ENCODE measurements at regions not wholly inside any gene's neighbourhood (a gene's known extent, or its start where the extent isn't known, plus 50 kb on each side); places are given as distances from the start of the nearest gene placed in this dataset.
"Not testable (repeated sequence)": the region's sequence is repeated elsewhere in the genome, so short reads cannot be mapped to it uniquely, and the experiment has no call there.

DNA sequence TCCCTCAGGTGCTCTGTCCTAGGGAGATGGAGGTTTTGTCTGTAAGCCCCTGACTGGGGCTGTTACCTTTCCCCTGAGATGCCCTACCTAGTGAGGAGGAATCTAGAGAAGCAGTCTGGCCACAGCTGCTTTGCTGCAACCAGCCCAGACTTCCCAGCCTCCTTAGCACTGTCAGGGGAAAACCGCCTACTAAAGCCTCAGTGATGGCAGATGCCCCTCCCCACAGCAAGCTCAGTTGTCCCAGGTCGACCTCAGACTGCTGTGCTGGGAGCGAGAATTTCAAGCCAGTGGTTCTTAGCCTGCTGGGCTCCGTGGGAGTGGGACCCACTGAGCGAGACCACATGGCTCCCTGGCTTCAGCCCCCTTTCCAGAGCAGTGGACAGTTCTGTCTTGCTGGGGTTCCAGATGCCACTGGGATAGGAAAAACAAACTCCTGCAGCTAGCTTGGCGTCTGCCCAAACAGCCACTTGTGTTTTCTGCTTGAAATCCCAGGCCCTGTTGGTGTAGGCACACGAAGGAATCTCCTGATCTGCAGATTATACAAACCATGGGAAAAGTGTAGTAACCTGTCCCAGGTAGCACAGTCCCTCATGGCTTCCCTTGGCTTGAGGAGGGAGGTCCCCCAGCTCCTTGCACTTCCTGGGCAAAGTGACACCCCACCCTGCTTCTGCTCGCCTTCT, 146.4 kb upstream of the PROKR2 start:
- in situ Hi-C loops (cut with MboI; ENCODE audit: low pct_unique_long_range_greater_than_20kb, low sequenced_read_pairs, unreplicated experiment) = no loop called here
- no peak for DNase-seq (ENCODE audit: low spot score)
- TF ChIP-seq, protein P1, sequence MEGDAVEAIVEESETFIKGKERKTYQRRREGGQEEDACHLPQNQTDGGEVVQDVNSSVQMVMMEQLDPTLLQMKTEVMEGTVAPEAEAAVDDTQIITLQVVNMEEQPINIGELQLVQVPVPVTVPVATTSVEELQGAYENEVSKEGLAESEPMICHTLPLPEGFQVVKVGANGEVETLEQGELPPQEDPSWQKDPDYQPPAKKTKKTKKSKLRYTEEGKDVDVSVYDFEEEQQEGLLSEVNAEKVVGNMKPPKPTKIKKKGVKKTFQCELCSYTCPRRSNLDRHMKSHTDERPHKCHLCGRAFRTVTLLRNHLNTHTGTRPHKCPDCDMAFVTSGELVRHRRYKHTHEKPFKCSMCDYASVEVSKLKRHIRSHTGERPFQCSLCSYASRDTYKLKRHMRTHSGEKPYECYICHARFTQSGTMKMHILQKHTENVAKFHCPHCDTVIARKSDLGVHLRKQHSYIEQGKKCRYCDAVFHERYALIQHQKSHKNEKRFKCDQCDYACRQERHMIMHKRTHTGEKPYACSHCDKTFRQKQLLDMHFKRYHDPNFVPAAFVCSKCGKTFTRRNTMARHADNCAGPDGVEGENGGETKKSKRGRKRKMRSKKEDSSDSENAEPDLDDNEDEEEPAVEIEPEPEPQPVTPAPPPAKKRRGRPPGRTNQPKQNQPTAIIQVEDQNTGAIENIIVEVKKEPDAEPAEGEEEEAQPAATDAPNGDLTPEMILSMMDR (IDR thresholded peaks at IDR 0.05; ENCODE audit: extremely low read depth, insufficient read depth, missing control alignments) = no peak

DNA sequence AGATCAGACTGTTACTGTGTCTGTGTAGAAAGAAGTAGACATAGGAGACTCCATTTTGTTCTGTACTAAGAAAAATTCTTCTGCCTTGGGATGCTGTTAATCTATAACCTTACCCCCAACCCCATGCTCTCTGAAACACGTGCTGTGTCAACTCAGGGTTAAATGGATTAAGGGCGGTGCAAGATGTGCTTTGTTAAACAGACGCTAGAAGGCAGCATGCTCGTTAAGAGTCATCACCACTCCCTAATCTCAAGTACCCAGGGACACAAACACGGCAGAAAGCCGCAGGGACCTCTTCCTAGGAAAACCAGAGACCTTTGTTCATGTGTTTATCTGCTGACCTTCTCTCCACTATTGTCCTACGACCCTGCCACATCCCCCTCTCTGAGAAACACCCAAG, 137.0 kb upstream of the PROKR2 start:
- in situ Hi-C loops (cut with MboI; ENCODE audit: low pct_unique_long_range_greater_than_20kb, low sequenced_read_pairs, unreplicated experiment); DNase-seq (ENCODE audit: low spot score): not testable (repeated sequence)

DNA sequence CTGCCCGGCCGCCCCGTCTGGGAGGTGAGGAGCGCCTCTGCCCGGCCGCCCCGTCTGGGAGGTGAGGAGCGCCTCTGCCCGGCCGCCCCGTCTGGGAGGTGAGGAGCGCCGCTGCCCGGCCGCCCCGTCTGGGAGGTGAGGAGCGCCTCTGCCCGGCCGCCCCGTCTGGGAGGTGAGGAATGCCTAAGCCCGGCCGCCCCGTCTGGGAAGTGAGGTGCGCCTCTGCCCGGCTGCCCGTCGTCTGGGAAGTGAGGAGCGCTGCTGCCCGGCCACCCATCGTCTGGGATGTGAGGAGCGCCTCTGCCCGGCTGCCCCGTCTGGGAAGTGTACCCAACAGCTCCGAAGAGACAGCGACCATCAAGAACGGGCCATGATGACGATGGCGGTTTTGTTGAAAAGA, 136.6 kb upstream of the PROKR2 start:
- in situ Hi-C loops (cut with MboI; ENCODE audit: low pct_unique_long_range_greater_than_20kb, low sequenced_read_pairs, unreplicated experiment); DNase-seq (ENCODE audit: low spot score): not testable (repeated sequence)

DNA sequence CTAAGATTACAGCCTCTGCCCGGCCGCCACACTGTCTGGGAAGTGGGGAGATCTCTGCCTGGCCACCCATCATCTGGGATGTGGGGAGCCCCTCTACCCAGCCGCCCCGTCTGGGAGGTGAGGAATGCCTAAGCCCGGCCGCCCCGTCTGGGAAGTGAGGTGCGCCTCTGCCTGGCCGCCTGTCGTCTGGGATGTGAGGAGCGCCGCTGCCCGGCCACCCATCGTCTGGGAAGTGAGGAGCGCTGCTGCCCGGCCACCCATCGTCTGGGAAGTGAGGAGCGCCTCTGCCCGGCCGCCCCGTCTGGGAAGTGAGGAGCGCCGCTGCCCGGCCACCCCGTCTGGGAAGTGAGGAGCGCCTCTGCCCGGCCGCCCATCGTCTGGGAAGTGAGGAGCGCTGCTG, 135.9 kb upstream of the PROKR2 start:
- DNase-seq (ENCODE audit: low spot score); in situ Hi-C loops (cut with MboI; ENCODE audit: low pct_unique_long_range_greater_than_20kb, low sequenced_read_pairs, unreplicated experiment): not testable (repeated sequence)

DNA sequence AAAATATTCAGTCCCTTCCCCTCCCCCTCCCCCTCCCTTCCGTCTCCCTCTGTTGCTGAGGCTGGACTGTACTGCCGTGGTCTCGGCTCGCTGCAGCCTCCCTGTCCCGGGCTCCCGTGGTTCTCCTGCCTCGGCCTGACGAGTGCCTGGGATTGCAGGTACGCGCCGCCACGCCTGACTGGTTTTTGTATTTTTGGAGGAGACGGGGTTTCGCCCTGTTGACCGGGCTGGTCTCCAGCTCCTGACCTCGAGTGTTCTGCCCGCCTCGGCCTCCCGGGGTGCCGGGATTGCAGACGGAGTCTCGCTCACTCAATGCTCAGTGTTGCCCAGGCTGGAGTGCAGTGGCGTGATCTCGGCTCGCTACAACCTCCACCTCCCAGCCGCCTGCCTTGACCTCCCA, 135.5 kb upstream of the PROKR2 start:
- in situ Hi-C loops (cut with MboI; ENCODE audit: low pct_unique_long_range_greater_than_20kb, low sequenced_read_pairs, unreplicated experiment); DNase-seq (ENCODE audit: low spot score): not testable (repeated sequence)

DNA sequence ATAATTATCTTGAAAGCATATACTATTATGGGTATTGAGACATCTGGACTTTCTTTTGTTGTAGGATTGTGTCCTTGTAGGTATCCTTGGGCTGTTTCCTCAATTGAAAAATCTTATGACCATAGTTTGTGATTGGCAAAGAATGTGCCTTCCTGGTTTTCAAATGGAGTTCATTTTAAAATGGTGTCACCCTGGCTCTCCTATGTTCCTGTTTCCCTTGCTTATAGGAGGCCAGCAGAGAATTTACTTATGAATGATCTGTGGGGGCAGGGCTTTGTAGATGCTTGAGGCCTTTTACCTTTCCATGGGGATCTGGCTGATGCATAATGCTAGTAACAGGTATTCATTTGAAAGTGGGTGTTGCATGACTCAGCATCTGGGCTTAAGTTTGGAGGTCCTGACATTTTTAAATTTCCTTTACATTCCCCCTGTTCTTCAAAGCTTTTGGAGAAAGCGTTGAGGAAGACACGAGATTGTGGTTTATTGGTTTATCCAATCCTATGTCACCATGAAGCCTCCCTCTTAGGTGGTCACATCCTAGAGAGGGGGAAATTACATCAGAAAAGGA, 135.0 kb upstream of the PROKR2 start:
- in situ Hi-C loops (cut with MboI; ENCODE audit: low pct_unique_long_range_greater_than_20kb, low sequenced_read_pairs, unreplicated experiment) = no loop called here
- TF ChIP-seq, protein P1 (IDR thresholded peaks at IDR 0.05; ENCODE audit: extremely low read depth, insufficient read depth, missing control alignments) = no peak
- no peak for DNase-seq (ENCODE audit: low spot score)

DNA sequence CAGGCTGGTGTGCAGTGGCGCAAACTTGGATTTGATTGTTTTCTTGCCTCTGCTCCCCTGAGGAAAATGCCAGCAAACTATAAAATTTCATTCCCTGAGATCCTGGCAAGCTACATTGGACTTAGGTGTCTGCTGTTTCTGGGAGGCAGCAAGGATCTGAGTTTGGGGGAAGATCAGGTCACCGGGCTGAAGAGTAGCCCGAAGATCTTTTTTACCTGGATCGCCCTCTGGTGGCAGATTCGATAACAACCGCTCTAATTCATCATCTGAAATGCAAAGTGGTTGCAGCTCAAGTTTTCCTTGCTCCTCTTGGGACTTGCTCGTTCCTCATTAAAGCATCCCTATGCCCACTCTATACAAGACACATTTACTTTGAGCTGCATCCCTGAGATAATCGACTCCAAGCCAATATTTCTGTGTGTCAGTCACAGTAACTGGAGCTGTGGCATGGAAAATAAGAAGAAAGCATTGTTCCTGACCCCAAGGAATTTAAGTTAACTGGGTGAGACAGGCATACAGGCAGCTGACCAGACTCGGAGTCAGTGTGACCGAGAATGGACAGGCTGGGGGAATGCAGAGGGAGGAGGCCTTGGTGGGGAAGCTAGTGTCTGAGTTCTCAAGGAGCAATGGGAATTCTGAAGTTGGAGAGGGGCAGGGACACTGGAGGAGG, 131.8 kb upstream of the PROKR2 start:
- in situ Hi-C loops (cut with MboI; ENCODE audit: low pct_unique_long_range_greater_than_20kb, low sequenced_read_pairs, unreplicated experiment) = no loop called here
- DNase-seq (ENCODE audit: low spot score) = peak; percentile 72
- TF ChIP-seq, protein P1 (IDR thresholded peaks at IDR 0.05; ENCODE audit: extremely low read depth, insufficient read depth, missing control alignments) = peak; percentile 77

DNA sequence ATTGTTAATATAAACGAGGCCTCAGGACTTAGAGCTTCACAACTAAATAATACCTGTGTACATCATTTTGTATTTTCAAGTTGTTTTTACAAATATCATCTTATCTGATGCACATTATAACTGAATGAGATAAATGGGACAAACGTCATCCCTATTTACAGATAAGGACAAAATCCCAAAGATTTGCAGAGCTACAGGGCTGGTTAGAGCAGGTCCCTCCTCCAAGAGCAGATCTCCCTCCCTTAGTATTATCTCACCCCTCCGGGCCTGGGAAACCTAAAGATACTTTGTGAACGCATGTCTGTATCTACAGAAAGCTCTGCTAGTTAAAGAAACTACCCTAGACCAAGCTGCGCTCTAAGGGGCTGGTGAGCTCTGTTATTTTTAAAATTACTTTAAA, 130.4 kb upstream of the PROKR2 start:
- no peak for DNase-seq (ENCODE audit: low spot score)
- TF ChIP-seq, protein P1 (IDR thresholded peaks at IDR 0.05; ENCODE audit: extremely low read depth, insufficient read depth, missing control alignments) = no peak
- in situ Hi-C loops (cut with MboI; ENCODE audit: low pct_unique_long_range_greater_than_20kb, low sequenced_read_pairs, unreplicated experiment) = no loop called here

Data from GM13977 (cell line).